Astrocyte (in vitro differentiated cells and primary cell): ENCODE measurements at regions not wholly inside any gene's neighbourhood (a gene's known extent, or its start where the extent isn't known, plus 50 kb on each side); places are given as distances from the start of the nearest gene placed in this dataset.

Source experiments
- DNase-seq: peaks from one replicate; pipeline ENCODE4 v3.0.0-alpha.2; 2010; ENCODE audit warnings: low read depth
- FAIRE-seq: peaks from 2 replicates; lab custom pipeline; 2011; peaks lifted over from hg19 to GRCh38; lab: Jason Lieb, UNC
- H2AFZ ChIP-seq: 2 replicates; pipeline ENCODE4 v1.6.0; 2012; ENCODE audit warnings: low read depth, low read length, inconsistent platforms
- H3K27ac ChIP-seq: 2 replicates; pipeline ENCODE4 v1.5.1; 2011; ENCODE audit warnings: low read depth, low read length, inconsistent platforms
- H3K27me3 ChIP-seq: 2 replicates; pipeline ENCODE4 v1.6.0; 2011; ENCODE audit warnings: low read length, inconsistent platforms; ENCODE audit not compliant: insufficient read depth
- H3K36me3 ChIP-seq: 2 replicates; pipeline ENCODE4 v1.5.1; 2011; ENCODE audit warnings: low read length, inconsistent platforms; ENCODE audit not compliant: insufficient read depth
- H3K4me1 ChIP-seq: 2 replicates; pipeline ENCODE4 v1.5.1; 2011; ENCODE audit warnings: low read length, inconsistent platforms; ENCODE audit not compliant: insufficient read depth
- H3K4me2 ChIP-seq: 2 replicates; pipeline ENCODE4 v1.6.0; 2012; ENCODE audit warnings: low read length, inconsistent platforms
- H3K4me3 ChIP-seq: 2 replicates; pipeline ENCODE4 v1.5.1; 2011; ENCODE audit warnings: low read depth, mild to moderate bottlenecking, low read length, inconsistent platforms; ENCODE audit not compliant: insufficient read depth
- H3K79me2 ChIP-seq: 2 replicates; pipeline ENCODE4 v1.6.0; 2012; ENCODE audit warnings: mild to moderate bottlenecking, low read length, inconsistent platforms; ENCODE audit not compliant: insufficient read depth
- H3K9ac ChIP-seq: 2 replicates; pipeline ENCODE4 v1.6.0; 2012; ENCODE audit warnings: mild to moderate bottlenecking, low read length, inconsistent platforms
- H3K9me3 ChIP-seq: 2 replicates; pipeline ENCODE4 v1.5.1; 2012; ENCODE audit warnings: low read depth, mild to moderate bottlenecking, low read length, inconsistent platforms; ENCODE audit not compliant: insufficient read depth
- H4K20me1 ChIP-seq: 2 replicates; pipeline ENCODE4 v1.6.0; 2012; ENCODE audit warnings: low read length, inconsistent platforms; ENCODE audit not compliant: insufficient read depth
- H3K27ac Mint-ChIP-seq: one replicate; pipeline ENCODE4 v1.8.0; 2021; ENCODE audit warnings: mild to moderate bottlenecking, mixed read lengths; ENCODE audit not compliant: unreplicated experiment
- H3K27me3 Mint-ChIP-seq: one replicate; pipeline ENCODE4 v1.8.0; 2021; ENCODE audit warnings: low read depth, mixed read lengths; ENCODE audit not compliant: unreplicated experiment
- H3K36me3 Mint-ChIP-seq: one replicate; pipeline ENCODE4 v1.8.0; 2021; ENCODE audit warnings: low read depth, mixed read lengths; ENCODE audit not compliant: unreplicated experiment
- H3K4me1 Mint-ChIP-seq: one replicate; pipeline ENCODE4 v1.8.0; 2021; ENCODE audit warnings: low read depth, mixed read lengths; ENCODE audit not compliant: unreplicated experiment
- H3K4me3 Mint-ChIP-seq: one replicate; pipeline ENCODE4 v1.8.0; 2021; ENCODE audit warnings: mild to moderate bottlenecking, moderate library complexity, mixed read lengths; ENCODE audit not compliant: unreplicated experiment
- H3K9me3 Mint-ChIP-seq: one replicate; pipeline ENCODE4 v1.8.0; 2021; ENCODE audit warnings: mild to moderate bottlenecking, mixed read lengths; ENCODE audit not compliant: unreplicated experiment
- EZH2 ChIP-seq: IDR thresholded peaks from 2 replicates; pipeline ENCODE4 v1.6.1; 2012; ENCODE audit warnings: mild to moderate bottlenecking, low read length, inconsistent platforms; ENCODE audit not compliant: insufficient read depth
- TF ChIP-seq, protein P1 (sequence below): IDR thresholded peaks from 2 replicates; pipeline ENCODE4 v1.5.1; 2011; ENCODE audit warnings: low read depth, mild to moderate bottlenecking, inconsistent platforms, low read length, moderate library complexity; ENCODE audit not compliant: insufficient read depth

DNA sequence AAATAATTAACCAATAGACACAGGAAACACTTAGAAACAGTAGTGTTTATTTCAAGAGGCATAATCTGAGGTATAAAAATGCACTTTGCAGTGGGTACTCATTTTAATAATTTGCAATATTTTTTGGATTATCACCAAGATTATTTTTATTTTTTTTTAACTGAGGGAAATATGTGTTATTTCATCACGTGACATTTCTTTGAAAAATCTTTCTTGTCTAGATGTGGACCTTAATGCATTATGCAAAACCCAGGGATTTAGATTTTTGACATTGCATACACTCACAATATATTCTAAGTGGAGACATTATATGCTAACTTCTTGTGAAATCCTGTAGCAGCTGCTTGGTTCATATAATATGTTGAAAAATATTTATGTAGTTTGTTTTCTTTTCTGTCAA is 260.4 kb upstream of the MEIS2 start:
- Histone ChIP-seq H3K4me1 (no peaks in the 10 kb centered on the region), H3K9me3 (no peaks in the 10 kb centered on the region), H4K20me1 (no peaks in the 10 kb centered on the region), H3K27me3 (no peaks in the 10 kb centered on the region), H3K4me2 (no peak overlapping the region), H2AFZ (no peak overlapping the region), H3K9ac (no peak overlapping the region), H3K4me3 (no peak overlapping the region), H3K79me2 (no peaks in the 10 kb centered on the region), H3K27ac (no peak overlapping the region), H3K36me3 (no peaks in the 10 kb centered on the region)
- H3K4me1 Mint-ChIP-seq = no peaks in the 10 kb centered on the region
- H3K9me3 Mint-ChIP-seq = no peaks in the 10 kb centered on the region
- FAIRE-seq (no peak), DNase-seq (no peak)
- no peaks in the 10 kb centered on the region for H3K27me3 Mint-ChIP-seq
- TF ChIP-seq, protein P1, sequence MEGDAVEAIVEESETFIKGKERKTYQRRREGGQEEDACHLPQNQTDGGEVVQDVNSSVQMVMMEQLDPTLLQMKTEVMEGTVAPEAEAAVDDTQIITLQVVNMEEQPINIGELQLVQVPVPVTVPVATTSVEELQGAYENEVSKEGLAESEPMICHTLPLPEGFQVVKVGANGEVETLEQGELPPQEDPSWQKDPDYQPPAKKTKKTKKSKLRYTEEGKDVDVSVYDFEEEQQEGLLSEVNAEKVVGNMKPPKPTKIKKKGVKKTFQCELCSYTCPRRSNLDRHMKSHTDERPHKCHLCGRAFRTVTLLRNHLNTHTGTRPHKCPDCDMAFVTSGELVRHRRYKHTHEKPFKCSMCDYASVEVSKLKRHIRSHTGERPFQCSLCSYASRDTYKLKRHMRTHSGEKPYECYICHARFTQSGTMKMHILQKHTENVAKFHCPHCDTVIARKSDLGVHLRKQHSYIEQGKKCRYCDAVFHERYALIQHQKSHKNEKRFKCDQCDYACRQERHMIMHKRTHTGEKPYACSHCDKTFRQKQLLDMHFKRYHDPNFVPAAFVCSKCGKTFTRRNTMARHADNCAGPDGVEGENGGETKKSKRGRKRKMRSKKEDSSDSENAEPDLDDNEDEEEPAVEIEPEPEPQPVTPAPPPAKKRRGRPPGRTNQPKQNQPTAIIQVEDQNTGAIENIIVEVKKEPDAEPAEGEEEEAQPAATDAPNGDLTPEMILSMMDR = no peak
- TF ChIP-seq EZH2 = no peak
- no peak overlapping the region for H3K4me3 Mint-ChIP-seq
- H3K36me3 Mint-ChIP-seq = no peaks in the 10 kb centered on the region
- H3K27ac Mint-ChIP-seq = no peak overlapping the region

DNA sequence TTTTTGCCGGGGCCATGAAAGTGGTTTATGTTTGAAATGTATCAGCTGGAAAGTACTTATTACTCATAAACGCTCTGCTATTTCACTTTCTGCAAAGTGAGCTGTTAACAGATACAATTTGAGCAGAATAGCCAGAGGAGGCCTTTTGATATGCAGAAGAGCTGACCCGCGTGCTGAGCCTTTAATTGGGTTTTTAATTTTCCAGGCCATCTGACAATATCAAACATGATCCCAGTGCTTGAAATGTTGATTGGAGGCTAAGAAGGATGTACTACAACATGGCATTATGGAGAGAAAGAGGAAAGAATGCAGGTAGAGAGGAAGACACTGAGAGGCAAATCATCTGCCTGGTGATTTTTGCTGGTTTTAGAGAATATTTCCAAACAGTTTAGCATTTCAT is 261.3 kb upstream of the MEIS2 start:
- Histone ChIP-seq H3K27me3 (no peaks in the 10 kb centered on the region), H3K4me1 (no peaks in the 10 kb centered on the region), H3K36me3 (no peaks in the 10 kb centered on the region), H3K9ac (no peak overlapping the region), H2AFZ (no peak overlapping the region), H3K27ac (no peak overlapping the region), H3K4me2 (no peak overlapping the region), H3K79me2 (no peaks in the 10 kb centered on the region), H3K9me3 (no peaks in the 10 kb centered on the region), H4K20me1 (no peaks in the 10 kb centered on the region), H3K4me3 (no peak overlapping the region)
- Mint-ChIP-seq H3K4me1 (no peaks in the 10 kb centered on the region), H3K27ac (no peak overlapping the region), H3K4me3 (no peak overlapping the region), H3K9me3 (no peaks in the 10 kb centered on the region), H3K27me3 (no peaks in the 10 kb centered on the region), H3K36me3 (no peaks in the 10 kb centered on the region)
- no peak for DNase-seq
- no peak for TF ChIP-seq EZH2
- TF ChIP-seq, protein P1 = no peak
- FAIRE-seq = no peak

DNA sequence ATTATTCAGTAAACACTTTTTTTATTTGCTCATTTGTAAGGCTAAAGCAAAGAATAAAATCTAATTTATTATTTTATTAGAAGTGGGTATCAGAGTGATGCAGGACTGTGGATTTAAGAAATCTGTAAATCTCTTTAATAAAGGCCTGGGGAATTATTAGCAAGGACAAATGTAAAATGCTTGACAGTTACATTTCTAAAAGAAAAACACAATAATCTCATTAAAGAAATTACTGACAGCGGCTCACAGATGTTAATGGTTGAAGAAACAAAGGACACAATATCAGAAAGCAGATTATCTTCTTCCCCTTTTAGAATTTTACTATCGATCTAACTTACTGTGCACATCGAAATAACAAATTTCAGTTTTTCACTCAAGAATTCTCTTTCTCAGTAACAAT is 262.1 kb upstream of the MEIS2 start:
- H3K27ac Mint-ChIP-seq = no peak overlapping the region
- no peaks in the 10 kb centered on the region for H3K27me3 Mint-ChIP-seq
- DNase-seq (no peak), FAIRE-seq (no peak)
- Histone ChIP-seq H3K36me3 (no peaks in the 10 kb centered on the region), H3K9ac (no peak overlapping the region), H3K79me2 (no peaks in the 10 kb centered on the region), H3K9me3 (no peaks in the 10 kb centered on the region), H3K4me1 (no peaks in the 10 kb centered on the region), H2AFZ (no peak overlapping the region), H3K27me3 (no peaks in the 10 kb centered on the region), H3K4me2 (no peak overlapping the region), H4K20me1 (no peaks in the 10 kb centered on the region), H3K4me3 (no peak overlapping the region), H3K27ac (no peak overlapping the region)
- H3K9me3 Mint-ChIP-seq = no peaks in the 10 kb centered on the region
- no peak overlapping the region for H3K4me3 Mint-ChIP-seq
- TF ChIP-seq, protein P1 = no peak
- no peak for TF ChIP-seq EZH2
- no peaks in the 10 kb centered on the region for H3K36me3 Mint-ChIP-seq
- H3K4me1 Mint-ChIP-seq = no peaks in the 10 kb centered on the region
